NCI-H1436 treated with DMSO at 0.1 percent for 48 hours (cell line): ENCODE measurements at regions not wholly inside any gene's neighbourhood (a gene's known extent, or its start where the extent isn't known, plus 50 kb on each side); places are given as distances from the start of the nearest gene placed in this dataset.
"Not testable (repeated sequence)": the region's sequence is repeated elsewhere in the genome, so short reads cannot be mapped to it uniquely, and the experiment has no call there.

ENCODE experiments used
- DNase-seq: peaks from one replicate; lab custom pipeline; 2025; lab: John Stamatoyannopoulos, UW

DNA sequence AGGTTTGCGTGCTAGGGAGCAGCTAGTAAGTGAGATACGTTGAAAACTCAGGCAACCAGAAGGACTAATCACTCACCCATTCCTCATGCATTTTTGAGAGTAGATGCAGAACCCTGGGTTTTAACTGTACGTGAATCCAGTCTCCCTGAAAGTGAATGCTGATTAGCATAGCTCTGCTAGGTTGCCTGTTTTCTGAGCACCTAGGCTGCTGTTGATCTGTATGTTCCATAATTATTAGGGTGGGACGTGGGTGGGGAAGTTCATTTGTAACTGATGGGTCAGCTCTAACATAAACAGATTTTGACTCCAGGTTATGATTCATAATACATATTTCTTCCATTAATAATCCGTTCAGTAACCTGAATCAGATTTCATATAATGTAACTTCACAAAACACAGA lies 379.0 kb upstream of the FANCL start:
- DNase-seq = no peak

DNA sequence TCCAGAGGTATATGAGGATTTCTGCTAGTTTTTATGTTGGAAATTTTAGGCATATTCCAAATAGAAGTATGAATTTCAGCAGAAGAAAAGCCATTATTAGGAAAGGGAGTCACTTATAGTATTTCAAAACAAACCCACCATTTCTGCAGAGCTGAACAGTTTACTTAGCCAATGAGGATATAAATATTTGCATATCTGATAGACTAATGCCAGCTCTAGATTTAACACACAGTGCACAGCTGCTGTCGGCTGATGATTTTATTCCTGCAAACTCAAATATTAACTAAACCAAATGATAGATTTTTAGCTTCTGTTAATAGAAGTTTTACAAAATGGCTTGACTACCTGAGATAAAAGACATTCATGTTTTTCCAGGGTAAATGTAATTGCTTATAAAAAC lies 375.8 kb upstream of the FANCL start:
- DNase-seq = no peak

DNA sequence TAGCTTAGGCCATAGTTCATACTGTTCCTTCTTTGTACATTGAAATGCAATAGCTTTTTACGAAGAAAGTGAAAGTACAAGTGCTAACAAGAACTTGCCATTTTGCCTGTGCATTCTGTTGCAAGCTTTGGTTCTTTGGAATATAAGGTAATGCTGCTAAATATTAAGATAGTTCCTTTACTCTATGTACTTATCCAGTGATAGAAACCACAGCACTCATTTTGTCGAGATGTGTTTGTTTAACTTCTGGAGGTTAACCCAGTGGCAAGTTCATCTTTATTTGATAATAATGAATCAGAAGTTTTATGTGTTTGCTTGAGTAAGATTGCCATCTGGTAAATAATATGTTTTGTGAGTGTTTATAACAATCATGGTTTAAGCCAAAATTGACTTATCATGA lies 373.1 kb upstream of the FANCL start:
- no peak for DNase-seq

DNA sequence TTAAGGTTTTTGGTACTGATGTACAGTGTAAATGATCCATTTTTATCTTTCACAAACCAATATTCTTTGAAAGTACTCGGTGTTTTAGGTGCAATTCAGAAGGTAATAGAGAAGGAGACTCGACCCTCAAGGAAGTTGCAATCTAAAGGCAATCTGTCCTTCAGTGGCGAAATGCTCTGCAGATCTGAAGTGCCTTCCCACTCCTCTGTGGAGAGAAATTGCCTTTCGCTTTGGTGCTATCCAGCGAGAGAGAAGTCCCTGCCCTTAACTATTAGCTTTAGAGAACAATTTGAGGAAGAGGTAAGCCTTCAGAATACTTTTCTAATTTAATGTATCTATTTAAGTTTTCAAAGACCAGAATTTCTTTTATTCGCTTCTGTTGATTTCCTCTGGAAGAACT lies 371.8 kb upstream of the FANCL start:
- DNase-seq = no peak

DNA sequence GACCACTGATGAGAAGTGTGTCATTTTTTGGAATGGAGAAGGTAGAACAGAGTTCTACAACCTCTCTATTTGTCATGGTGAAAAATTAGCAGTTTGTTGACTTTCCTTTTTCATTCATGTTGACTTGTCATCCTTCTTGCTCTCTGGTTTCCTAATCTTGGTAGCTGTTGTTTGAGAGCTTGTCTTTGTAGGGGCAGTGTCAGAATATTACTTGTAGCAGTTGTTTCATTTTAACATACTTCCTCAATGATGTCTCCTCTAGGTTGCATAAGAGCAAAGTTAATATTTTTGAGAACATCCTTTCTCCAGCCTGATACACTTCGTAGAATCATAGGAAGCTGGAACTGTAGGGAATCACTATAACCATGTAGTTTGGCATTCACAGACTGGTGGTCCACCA lies 368.2 kb upstream of the FANCL start:
- DNase-seq = no peak

DNA sequence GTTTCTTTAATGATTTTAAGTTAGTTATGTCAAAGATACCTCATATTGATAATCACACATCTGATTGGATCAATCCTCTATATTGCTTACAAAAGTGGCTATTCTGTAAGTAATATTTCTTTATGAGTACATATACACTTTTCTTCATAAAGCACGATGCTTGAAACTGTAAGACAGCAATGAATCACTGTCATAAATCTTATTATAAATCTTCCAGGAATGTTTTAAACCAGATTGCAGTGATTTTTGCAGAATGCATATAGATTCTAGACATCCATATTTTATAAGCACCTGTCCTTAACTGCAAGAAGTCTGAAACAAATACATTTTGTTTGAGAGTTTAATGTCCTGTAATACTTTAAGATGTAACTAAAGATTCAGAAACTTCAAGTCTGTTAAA lies 367.0 kb upstream of the FANCL start:
- no peak for DNase-seq

DNA sequence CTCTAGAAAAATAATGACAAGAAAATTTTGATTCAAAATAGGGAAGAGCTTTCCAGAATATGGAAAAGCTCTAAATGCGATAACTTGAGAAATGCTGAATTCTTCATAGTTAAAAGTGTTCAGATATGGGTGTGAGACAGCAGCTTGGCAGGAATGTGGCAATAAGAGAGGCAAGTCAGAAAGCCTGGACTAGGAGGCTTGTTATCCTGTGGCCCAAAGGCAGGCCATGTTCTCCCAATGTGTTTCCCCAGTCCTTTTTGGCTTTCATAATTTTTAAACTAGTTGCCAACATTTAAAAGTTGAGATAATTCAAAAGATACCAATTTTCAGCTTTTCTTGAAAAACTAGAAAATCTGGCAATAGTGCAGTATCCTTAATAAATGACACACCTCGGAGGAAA lies 366.3 kb upstream of the FANCL start:
- DNase-seq = no peak

DNA sequence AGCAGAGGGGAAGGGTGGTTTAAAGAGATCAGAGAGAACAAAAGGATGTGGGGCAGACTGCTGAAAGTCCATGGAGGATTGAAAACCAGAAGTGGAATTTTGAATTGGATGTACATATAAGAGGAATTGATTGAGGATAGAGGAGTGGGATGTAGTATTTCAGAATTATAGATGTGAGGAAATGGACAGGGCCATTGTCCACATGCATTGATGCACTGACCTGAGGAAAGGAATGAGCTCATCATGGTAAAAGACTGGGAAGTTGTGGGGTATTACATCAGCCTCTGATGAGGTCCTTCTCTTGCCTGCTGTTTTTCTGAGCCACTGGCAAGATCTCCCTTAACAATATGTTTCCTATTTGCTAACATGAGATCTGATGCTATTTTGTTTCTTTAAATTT lies 365.7 kb upstream of the FANCL start:
- DNase-seq = no peak

DNA sequence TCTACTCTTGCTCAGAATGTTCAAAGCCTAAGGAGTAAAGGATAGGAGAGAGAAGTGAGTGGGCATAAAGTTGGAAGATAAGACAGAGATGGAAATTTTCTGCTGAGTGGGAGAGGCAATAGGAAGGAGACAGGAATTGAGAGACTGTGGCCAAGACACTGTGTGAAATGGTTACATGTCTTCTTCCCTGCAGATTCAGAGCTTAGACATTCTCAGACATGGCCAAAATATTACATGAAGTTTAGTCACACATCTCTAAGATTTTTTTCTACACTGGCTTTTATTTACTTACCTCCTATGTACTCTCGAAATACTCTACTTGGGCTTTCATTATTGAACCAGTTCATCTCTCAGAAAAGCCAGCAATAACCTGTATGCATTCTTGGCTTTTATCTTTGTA lies 363.0 kb upstream of the FANCL start:
- no peak for DNase-seq

DNA sequence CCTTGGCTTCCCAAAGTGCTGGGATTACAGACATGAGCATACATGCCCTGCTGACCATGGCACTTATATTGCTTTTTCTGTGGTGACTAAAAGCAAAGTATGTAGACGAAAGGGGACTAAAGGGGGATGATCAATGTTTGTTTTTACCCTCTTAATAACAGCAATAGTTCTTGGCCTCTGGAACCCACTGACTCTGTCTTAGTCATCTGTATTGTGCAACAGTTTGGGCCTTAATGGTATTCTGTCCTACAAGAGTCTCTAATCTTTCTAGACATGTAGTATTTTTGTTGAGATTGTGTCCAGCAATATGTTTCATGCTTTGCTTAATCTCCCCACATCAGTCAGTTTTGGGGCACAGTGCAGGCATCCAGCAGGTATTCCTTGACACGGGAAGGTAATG lies 359.9 kb upstream of the FANCL start:
- DNase-seq = no peak

DNA sequence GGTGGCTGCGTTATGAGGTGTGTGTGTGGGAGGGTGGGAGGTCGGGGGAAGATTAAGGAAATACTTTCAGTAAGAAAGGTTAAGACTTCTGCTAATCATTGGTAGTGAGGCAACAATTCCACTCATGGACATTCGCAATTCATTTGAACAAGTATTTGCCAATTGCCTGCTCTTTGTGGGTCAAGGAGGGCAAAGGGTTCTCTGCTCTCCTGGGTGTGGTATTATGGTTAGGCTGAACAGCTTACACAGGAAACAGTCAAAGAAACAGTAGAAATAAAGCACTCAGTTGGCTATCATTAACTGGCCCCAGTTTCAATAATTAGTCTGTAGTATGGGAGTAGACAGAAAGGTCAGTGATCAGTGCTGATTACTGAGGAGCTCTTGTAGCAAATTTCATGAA lies 357.0 kb upstream of the FANCL start:
- no peak for DNase-seq

DNA sequence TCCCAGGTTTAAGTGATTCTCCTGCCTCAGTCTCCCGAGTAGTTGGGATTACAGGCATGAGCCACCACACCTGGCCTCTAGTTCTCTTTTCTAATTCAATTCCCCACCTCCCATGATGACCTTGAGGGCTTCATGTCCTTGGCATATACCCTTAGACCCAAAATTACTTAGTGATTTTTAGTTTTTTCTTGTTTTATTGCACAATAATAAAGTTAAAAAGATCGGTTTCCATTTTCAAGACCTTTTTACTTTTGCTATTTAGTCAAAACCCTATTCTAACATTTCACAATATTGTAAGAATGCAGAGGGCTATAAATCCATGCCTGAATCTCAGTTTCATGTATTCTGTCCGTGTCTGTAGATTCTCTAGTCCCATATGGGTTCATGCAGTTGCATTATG lies 354.6 kb upstream of the FANCL start:
- no peak for DNase-seq

DNA sequence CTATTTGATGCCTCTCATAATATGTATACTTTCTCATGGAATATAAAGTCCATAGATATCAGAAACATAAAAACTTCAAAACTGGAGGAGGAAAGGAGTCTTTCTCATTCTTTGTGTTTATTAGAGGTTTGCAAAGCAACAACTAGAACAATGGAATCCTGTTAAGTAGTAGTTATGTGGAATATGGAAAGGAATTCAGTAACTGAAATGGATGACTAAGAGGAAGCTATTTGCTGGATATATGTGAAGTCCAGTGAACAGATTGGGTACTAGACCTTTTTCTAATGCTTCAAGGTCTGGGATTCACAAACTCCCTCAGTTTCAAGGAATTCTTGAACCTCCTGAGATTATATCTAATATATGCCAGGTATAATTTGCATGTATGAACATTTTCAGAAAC lies 353.6 kb upstream of the FANCL start:
- DNase-seq = no peak

DNA sequence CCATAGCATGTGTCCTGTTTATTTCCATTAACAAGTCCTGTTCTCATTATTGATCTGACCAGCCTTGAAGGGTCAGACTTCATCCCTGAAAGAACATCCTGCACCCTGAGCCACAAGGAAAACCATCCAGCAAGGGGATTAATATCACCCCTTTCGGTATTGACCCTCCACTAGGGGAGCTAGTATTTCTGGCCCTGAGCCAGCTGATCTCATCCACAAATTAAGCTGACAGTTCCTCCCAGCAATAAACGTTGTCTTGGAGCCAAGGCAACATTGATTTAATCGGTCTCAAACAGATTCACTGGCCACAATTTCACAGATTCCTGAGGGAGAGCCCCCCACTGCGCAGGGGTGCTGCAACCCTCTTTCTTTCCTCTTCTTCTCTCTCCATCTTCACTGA lies 353.1 kb upstream of the FANCL start:
- DNase-seq = no peak

DNA sequence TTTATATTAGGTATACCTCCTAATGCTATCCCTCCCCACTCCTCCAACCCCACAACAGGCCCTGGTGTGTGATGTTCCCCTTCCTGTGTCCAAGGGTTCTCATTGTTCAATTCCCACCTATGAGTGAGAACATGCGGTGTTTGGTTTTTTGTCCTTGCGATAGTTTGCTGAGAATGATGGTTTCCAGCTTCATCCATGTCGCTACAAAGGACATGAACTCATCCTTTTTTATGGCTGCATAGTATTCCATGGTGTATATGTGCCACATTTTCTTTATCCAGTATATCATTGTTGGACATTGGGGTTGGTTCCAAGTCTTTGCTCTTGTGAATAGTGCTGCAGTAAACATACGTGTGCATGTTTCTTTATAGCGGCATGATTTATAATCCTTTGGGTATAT lies 345.1 kb upstream of the FANCL start:
- not testable (repeated sequence) for DNase-seq

DNA sequence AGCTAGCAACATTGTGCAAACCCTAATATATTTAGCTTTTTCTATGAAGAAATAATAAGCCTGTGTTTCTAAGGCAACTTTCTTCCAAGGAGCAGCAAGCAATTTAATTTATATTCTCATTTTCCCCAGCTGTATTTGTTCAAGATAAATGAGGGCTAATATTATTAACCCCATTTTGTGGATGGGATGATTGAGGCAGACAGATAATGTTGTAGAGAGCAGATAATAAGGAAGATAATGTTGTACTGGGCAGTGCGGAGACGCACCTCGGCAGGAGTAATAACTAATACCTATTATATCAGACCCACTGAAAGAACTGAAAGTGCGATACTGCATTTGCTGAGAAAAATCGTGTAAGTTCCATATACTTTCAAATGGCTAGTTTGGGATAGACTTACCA lies 344.1 kb upstream of the FANCL start:
- DNase-seq = no peak

DNA sequence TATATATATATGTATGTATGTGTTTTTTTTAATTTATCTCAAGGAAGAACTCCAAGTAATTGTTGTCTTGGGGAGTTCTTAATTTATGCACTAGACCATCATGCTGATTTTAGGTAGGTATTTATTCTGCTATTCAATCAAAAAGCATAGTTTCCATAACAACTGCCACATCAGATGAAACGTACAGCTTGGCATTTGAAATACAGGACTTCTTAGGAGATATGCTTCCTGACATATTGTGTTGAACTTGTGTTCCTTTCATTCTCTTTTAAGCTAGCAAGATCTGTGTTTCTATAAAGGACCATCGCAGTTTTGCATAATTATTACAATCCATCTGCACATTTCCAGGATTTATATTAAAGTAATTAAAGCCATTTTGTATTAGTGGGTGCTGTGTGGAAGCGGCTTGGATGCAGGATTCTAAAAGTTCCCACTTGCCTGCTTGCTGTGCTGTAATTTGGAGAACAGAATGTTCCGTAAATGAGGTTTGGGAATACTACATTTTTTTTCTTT lies 343.5 kb upstream of the FANCL start:
- DNase-seq = no peak

DNA sequence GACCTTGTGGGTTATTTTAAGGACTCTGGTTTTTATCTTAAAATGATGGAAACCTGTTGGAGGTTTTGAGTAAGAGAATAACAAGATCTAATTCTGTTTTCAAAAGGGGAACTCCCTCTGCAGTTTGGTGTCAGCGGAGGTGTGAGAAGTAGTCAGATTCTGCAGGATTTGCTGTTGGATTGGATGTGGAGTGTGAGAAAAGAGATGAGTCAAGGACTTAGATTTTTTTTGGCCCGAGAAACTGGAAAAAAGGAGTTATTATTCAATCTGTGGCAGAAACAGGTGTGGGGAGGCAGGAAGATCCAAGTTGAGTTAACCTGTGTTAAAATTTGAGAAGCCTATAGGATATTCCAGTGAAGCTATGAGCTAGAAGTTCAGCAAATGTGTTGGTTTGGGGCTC lies 337.2 kb upstream of the FANCL start:
- no peak for DNase-seq

DNA sequence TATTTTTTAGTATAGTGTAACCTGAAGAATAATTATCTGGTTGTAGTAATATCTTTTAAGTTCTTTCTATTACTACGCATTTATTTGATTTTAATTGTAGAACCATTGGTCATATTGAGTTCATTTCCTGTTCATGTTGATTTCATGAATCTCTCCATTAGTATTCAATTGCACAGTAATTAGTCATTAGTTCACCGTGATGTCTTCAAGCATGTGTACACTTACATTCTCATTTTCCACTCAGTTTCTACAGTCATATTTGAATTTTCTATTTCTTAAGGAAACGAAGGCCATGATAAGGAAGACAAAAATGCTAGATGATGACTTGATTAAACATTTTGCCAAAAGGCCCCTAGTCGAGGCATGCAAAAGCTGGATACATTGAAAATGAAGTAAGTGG lies 333.7 kb upstream of the FANCL start:
- DNase-seq = no peak

DNA sequence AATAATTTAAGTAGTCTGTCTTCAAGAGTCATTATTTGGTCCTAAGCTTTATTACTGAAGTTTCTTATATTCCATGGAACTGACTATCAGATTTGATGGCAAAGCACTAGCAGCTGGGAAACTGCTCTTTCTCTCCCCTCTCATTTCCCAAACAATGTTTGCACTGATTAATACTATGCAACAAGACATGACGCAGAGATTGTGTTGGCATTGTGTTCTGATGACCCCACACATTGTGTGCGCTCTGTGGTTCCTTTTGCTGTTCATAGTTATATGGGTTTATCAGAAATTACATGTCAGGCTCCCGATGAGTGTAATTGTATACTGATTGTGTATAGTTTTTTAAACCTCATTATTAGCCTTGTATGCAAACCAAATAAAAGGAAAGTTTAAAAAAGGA lies 331.6 kb upstream of the FANCL start:
- no peak for DNase-seq

DNA sequence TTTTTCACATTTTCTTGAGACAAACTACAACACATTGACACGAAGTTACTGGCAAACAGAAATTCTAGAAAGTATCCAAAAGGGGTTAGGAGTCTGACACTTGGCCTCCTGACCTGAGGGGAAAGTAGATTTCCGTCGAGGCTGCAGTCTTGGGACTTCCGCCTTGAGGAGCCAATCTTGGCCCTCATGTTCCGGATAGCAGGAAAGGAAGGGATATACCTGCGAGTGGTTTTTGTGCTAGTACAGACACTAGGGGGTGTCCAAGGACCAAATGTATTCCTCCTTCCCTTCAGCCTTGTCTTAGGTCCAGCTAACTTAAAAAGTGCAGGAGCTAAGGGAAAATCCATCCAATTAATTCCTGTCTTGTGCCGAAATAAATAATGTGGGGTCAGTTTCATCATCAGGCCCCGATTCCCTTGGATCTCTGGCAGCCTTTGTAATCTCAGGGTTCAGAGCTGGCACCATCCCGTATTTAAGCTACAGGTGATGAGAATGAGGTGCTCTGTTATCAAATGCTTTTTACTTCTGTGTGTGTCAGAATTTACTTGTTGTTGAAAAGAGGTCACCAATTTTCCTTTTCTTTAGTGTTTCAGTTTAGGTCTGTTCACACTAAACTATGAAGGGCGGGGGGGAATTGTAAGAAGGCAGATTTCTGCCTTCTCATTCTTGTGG lies 330.2 kb upstream of the FANCL start:
- no peak for DNase-seq

DNA sequence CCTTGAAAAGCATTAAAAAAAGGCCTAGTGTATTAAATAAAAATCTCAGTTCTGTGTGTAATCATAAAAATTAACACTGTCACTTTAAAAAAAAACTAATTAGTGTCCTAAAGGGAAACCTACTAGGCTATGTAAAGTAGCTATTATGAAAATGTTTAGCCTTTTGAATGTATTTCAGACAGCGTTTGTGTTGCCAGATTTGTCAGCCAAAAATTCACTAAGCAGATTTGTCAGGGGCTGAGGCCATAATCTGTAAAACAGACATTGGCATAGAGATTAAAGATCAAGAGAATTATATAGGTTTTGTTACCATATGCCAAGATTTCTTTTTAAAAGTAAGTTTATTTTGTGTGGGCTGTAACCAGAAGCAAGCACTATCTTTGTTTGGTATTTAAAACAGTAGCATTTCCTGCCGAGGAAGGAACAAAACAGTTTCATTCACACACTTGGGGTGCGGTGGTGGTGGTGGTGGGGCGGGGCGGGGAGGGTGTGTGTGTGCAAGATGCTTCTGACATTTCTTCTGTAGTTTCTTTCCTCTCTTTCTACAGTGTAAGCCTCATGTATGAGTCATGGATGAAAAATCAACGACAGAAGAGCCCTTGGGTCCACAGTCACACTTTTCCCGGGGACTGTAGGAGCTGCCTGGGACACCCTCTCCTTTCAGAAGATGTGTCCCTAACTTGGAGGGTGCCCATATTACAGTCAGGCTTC lies 328.5 kb upstream of the FANCL start:
- no peak for DNase-seq

DNA sequence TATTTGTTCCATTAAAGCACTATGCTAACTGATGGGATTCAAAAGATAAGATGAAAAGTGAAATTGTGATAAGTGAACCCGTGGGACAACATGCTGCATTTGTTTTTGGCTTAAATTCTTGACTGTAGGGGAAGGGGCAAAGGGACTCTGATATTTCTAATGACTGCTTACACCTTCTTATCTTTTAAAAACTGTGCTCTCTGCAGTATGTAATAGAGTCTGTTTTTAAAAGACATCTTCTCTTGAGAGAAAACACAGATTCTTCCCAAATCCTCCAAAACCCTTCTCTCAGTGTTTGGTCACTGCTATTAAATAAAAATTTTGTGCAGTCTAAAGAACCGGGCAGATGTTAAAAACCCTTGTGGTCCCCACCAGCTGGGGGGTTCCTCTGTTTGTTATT lies 327.8 kb upstream of the FANCL start:
- no peak for DNase-seq

DNA sequence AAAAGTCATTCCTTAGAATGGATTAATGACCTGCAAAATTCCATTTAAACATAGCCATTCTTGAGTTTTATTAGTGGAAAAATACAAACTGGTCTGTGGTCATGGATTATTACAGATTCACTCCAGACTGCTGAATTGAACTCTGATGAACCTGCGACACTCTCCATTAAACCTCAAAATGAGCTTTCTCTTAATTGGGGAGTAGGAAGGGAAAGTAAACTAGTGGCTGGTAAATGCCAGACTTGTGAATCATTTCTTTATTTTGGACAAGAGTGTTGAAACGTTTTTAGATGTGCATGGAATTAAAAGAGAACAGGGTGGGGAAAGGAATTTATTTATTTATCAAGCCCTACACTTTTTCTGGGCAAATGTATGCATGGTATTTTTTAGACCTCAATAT lies 321.2 kb upstream of the FANCL start:
- DNase-seq = no peak
